ENCODE measurements at regions not wholly inside any gene's neighbourhood (a gene's known extent, or its start where the extent isn't known, plus 50 kb on each side); places are given as distances from the start of the nearest gene placed in this dataset.

DNA sequence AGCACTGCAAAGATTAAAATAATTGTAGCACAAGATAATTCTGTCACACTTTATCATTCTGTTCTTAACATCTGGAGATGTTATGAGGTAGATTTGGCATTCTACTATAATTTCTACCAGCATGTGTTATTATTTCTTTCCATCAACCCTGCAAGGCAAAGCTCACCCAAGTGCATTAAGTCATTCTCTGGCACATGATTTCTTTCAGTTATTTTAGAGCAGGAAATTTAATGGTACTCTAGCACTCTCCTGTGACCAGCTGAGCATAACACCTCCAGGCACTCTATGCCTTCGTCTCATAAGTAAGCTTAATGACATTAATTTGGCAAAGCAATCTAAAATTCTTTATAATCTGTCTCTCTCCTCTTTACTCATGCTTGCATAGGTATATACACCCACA lies 300.2 kb upstream of the GPR149 start:
- Mint-ChIP-seq H3K9me3 (ENCODE audit: insufficient read depth) (no peaks in the 10 kb centered on the region), H3K4me3 (no peak overlapping the region), H3K27me3 (no peaks in the 10 kb centered on the region), H3K4me1 (no peaks in the 10 kb centered on the region), H3K27ac (no peak overlapping the region)
- Histone ChIP-seq H3K4me2 (replicated peaks; ENCODE audit: low read depth, low read length, poor library complexity, severe bottlenecking) (no peak overlapping the region), H3K27me3 (replicated peaks in 1 of 4; ENCODE audit: control extremely low read depth in 1 of 4, control insufficient read depth in 3 of 4, insufficient read depth in 4 of 4, low read length in 3 of 4) (no peaks in the 10 kb centered on the region), H2AFZ (ENCODE audit: insufficient read depth, low read depth, low read length, poor library complexity, severe bottlenecking) (no peak overlapping the region), H3K4me3 (ENCODE audit: control extremely low read depth in 1 of 5, extremely low read depth in 1 of 5, insufficient read depth in 1 of 5, low read depth in 2 of 5, low read length in 4 of 5) (no peak overlapping the region), H3K36me3 (replicated peaks in 1 of 2; ENCODE audit: control extremely low read depth in 1 of 2, control insufficient read depth in 1 of 2, extremely low read depth in 1 of 2, insufficient read depth in 2 of 2, low read length in 1 of 2) (no peaks in the 10 kb centered on the region), H3K4me1 (ENCODE audit: control insufficient read depth in 2 of 2, insufficient read depth in 2 of 2, low read length in 2 of 2) (no peaks in the 10 kb centered on the region), H3K9ac (ENCODE audit: low read length) (no peak overlapping the region), H4K20me1 (ENCODE audit: control insufficient read depth, insufficient read depth, low read length, poor library complexity, severe bottlenecking) (no peaks in the 10 kb centered on the region), H3K79me2 (ENCODE audit: control insufficient read depth, insufficient read depth, low read length) (no peaks in the 10 kb centered on the region), H3K27ac (ENCODE audit: low read length in 2 of 2) (no peak overlapping the region), H3K9me3 (ENCODE audit: control extremely low read depth in 1 of 3, control insufficient read depth in 2 of 3, insufficient read depth in 1 of 3, low read length in 2 of 3) (peaks cover 0 to 5% (median 0%) of the 10 kb centered on the region in 3 donors)
- ATAC-seq (ENCODE audit: low read depth) (no peak), DNase-seq (no peak)
- POLR2A ChIA-PET, result no interaction called here
- CTCF ChIA-PET, result no interaction called here
- TF ChIP-seq, protein P1, sequence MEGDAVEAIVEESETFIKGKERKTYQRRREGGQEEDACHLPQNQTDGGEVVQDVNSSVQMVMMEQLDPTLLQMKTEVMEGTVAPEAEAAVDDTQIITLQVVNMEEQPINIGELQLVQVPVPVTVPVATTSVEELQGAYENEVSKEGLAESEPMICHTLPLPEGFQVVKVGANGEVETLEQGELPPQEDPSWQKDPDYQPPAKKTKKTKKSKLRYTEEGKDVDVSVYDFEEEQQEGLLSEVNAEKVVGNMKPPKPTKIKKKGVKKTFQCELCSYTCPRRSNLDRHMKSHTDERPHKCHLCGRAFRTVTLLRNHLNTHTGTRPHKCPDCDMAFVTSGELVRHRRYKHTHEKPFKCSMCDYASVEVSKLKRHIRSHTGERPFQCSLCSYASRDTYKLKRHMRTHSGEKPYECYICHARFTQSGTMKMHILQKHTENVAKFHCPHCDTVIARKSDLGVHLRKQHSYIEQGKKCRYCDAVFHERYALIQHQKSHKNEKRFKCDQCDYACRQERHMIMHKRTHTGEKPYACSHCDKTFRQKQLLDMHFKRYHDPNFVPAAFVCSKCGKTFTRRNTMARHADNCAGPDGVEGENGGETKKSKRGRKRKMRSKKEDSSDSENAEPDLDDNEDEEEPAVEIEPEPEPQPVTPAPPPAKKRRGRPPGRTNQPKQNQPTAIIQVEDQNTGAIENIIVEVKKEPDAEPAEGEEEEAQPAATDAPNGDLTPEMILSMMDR (IDR thresholded peaks at IDR 0.05), result no peak
- TF ChIP-seq EZH2 (IDR thresholded peaks at IDR 0.05; ENCODE audit: borderline replicate concordance, insufficient read depth, low read depth, low read length, poor library complexity, severe bottlenecking), result no peak
- no CpG with 5 or more reads among the region's 1 CpG for WGBS (ENCODE audit: insufficient coverage)
- intact Hi-C loops (cut with micrococcal nuclease), result no loop called here

DNA sequence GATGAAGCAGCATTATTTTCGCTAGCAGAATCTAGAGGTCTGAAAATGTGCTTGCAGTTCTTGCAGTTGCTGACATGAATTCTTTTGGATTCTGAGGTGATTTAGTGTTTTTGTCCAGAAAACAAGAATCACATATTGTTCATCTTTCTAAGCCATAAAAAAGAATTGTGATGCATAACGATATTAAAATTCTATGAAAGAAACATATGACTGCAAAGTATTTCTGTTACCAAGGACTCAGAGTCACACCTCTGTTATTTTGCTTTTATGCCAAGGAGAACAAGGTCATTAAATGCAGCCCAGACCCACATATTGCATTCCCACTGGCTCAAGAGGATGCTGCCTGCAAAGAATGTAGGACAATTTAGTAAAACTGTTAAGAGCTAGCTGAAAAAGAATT lies 299.8 kb upstream of the GPR149 start:
- Histone ChIP-seq H3K9me3 (ENCODE audit: control extremely low read depth in 1 of 3, control insufficient read depth in 2 of 3, insufficient read depth in 1 of 3, low read length in 2 of 3) (peaks cover 0 to 5% (median 0%) of the 10 kb centered on the region in 3 donors), H3K36me3 (replicated peaks in 1 of 2; ENCODE audit: control extremely low read depth in 1 of 2, control insufficient read depth in 1 of 2, extremely low read depth in 1 of 2, insufficient read depth in 2 of 2, low read length in 1 of 2) (no peaks in the 10 kb centered on the region), H4K20me1 (ENCODE audit: control insufficient read depth, insufficient read depth, low read length, poor library complexity, severe bottlenecking) (no peaks in the 10 kb centered on the region), H3K4me2 (replicated peaks; ENCODE audit: low read depth, low read length, poor library complexity, severe bottlenecking) (no peak overlapping the region), H3K4me1 (ENCODE audit: control insufficient read depth in 2 of 2, insufficient read depth in 2 of 2, low read length in 2 of 2) (no peaks in the 10 kb centered on the region), H3K9ac (ENCODE audit: low read length) (no peak overlapping the region), H3K27me3 (replicated peaks in 1 of 4; ENCODE audit: control extremely low read depth in 1 of 4, control insufficient read depth in 3 of 4, insufficient read depth in 4 of 4, low read length in 3 of 4) (no peaks in the 10 kb centered on the region), H3K27ac (ENCODE audit: low read length in 2 of 2) (no peak overlapping the region), H2AFZ (ENCODE audit: insufficient read depth, low read depth, low read length, poor library complexity, severe bottlenecking) (no peak overlapping the region), H3K79me2 (ENCODE audit: control insufficient read depth, insufficient read depth, low read length) (no peaks in the 10 kb centered on the region), H3K4me3 (ENCODE audit: control extremely low read depth in 1 of 5, extremely low read depth in 1 of 5, insufficient read depth in 1 of 5, low read depth in 2 of 5, low read length in 4 of 5) (no peak overlapping the region)
- ChIA-PET POLR2A (no interaction called here), CTCF (no interaction called here)
- Mint-ChIP-seq H3K4me3 (no peak overlapping the region), H3K9me3 (ENCODE audit: insufficient read depth) (no peaks in the 10 kb centered on the region), H3K4me1 (no peaks in the 10 kb centered on the region), H3K27me3 (no peaks in the 10 kb centered on the region), H3K27ac (no peak overlapping the region)
- WGBS (ENCODE audit: insufficient coverage), result 100% methylated on average over 1 of the region's 2 CpGs
- ATAC-seq (ENCODE audit: low read depth) (no peak), DNase-seq (no peak)
- intact Hi-C loops (cut with micrococcal nuclease), result no loop called here
- TF ChIP-seq, protein P1 (IDR thresholded peaks at IDR 0.05), result no peak
- no peak for TF ChIP-seq EZH2 (IDR thresholded peaks at IDR 0.05; ENCODE audit: borderline replicate concordance, insufficient read depth, low read depth, low read length, poor library complexity, severe bottlenecking)

All from B cell (primary cell).